NCI-H1930 (cell line): ENCODE measurements at regions not wholly inside any gene's neighbourhood (a gene's known extent, or its start where the extent isn't known, plus 50 kb on each side); places are given as distances from the start of the nearest gene placed in this dataset.

ENCODE experiments used
- DNase-seq, 2 experiments: peaks; one replicate each; lab custom pipeline; 2025; lab: John Stamatoyannopoulos, UW

- no peak for DNase-seq
These were observed 127.1 kb downstream of the TAF11L14 start for GRCh38 chr5:17761326-17761725.

- DNase-seq, result no peak
These were observed 129.0 kb downstream of the TAF11L14 start for GRCh38 chr5:17763301-17763700.

- DNase-seq, result no peak
These were observed 131.8 kb downstream of the TAF11L14 start for GRCh38 chr5:17766031-17766430.

- no peak for DNase-seq
These were observed 135.0 kb downstream of the TAF11L14 start for GRCh38 chr5:17769277-17769676.

- no peak for DNase-seq
These were observed 138.0 kb downstream of the TAF11L14 start for GRCh38 chr5:17772232-17772631.

- no peak for DNase-seq
These were observed 151.5 kb downstream of the TAF11L14 start for GRCh38 chr5:17785774-17786173.

- no peak for DNase-seq
These were observed 154.1 kb downstream of the TAF11L14 start for GRCh38 chr5:17788351-17788750.

GRCh38 chr5:17794201-17794600 is 159.9 kb downstream of the TAF11L14 start:
- no peak for DNase-seq

- no peak for DNase-seq
These were observed 160.6 kb downstream of the TAF11L14 start for GRCh38 chr5:17794815-17795214.

GRCh38 chr5:17796142-17796541 is 161.9 kb downstream of the TAF11L14 start:
- DNase-seq, result no peak

- no peak for DNase-seq
These were observed 162.6 kb downstream of the TAF11L14 start for GRCh38 chr5:17796757-17797396.

GRCh38 chr5:17799521-17799920 is 165.3 kb downstream of the TAF11L14 start:
- no peak for DNase-seq

- DNase-seq, result no peak
These were observed 167.3 kb downstream of the TAF11L14 start for GRCh38 chr5:17801595-17801994.

- no peak for DNase-seq
These were observed 168.0 kb downstream of the TAF11L14 start for GRCh38 chr5:17802256-17802655.

- no peak for DNase-seq
These were observed 169.7 kb downstream of the TAF11L14 start for GRCh38 chr5:17803971-17804370.

GRCh38 chr5:17805227-17805825 is 171.1 kb downstream of the TAF11L14 start:
- DNase-seq, result no peak

- DNase-seq, result no peak
These were observed 172.7 kb downstream of the TAF11L14 start for GRCh38 chr5:17806818-17807468.

- no peak for DNase-seq
These were observed 174.3 kb downstream of the TAF11L14 start for GRCh38 chr5:17808566-17808965.

- DNase-seq, result no peak
These were observed 176.5 kb downstream of the TAF11L14 start for GRCh38 chr5:17810734-17811133.

- no peak for DNase-seq
These were observed 179.0 kb downstream of the TAF11L14 start for GRCh38 chr5:17813214-17813613.

GRCh38 chr5:17816505-17816904 is 182.2 kb downstream of the TAF11L14 start:
- no peak for DNase-seq

- DNase-seq, result no peak
These were observed 182.7 kb downstream of the TAF11L14 start for GRCh38 chr5:17816944-17817343.

GRCh38 chr5:17817990-17818389 is 183.7 kb downstream of the TAF11L14 start:
- DNase-seq, result no peak

- no peak for DNase-seq
These were observed 185.5 kb downstream of the TAF11L14 start for GRCh38 chr5:17819783-17820182.
